ENCODE measurements at regions not wholly inside any gene's neighbourhood (a gene's known extent, or its start where the extent isn't known, plus 50 kb on each side); places are given as distances from the start of the nearest gene placed in this dataset.

DNA sequence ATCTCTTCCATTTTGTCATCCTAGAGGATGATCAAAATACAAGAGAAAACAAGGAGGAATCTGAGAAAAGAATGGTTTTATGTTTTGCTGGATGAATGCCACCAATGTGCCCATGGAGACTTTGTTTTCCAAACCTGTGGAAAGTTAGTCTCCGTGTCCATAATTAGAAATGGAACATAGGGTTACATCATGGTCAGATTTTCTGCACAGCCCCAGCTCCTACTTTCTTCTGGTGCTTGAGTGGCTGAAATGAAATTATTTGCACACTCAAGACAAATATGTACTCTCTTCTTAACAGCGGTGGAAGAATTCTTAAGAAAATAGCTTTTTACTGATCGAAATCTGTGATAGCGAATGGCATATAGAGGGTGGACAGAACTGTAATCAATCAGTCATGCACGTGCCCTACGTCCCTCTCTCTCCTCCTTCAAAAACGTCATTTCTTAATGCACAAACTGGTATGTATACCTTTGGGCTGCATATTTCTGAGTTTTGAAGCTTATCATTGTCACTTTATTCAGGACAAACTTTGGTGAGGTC, 825.2 kb downstream of the AACS start:
- DNase-seq (ENCODE audit: low read depth), result no peak

- no peak for DNase-seq (ENCODE audit: low read depth)
These were observed 825.7 kb downstream of the AACS start for GRCh38 chr12:125890971-125891370.

- no peak for DNase-seq (ENCODE audit: low read depth)
These were observed 827.0 kb downstream of the AACS start for GRCh38 chr12:125892276-125892675.

DNA sequence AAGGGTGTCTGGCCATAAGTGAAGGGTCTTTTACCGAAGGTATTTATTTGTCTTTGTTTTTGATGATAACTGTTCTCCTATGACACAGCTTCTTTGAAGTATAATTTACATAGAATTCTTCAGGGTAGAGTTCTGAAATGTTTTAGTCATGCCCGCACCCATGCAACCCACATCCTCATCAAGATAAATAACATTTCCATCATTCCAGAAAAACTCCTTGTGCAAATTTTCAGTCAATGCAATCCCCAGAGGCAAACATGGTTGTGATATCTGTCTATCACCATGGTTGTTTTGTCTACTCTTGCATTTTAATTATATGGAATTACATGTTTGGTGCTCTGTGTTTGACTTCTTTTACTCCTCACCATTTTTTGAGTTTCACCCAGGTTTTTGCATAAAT, 837.8 kb downstream of the AACS start:
- DNase-seq (ENCODE audit: low read depth), result no peak

DNA sequence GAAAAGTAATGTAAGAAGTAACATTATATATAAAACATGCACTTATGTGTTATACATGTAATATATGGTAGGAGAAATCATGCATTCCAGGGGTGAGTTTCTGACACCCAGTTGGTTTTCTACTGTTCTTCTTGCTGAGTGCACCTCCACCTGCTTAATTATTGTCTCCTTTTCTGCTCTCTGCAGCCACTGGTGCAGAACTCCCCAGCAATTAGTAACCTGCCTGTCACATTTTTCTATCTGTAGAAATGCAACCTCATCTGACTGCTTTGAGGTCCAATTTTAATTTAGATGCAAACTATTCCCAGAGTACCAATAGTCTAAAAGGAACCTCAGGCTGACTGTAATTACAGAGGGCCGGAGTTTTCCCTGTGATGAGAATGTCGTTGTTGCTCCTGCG, 842.1 kb downstream of the AACS start:
- DNase-seq (ENCODE audit: low read depth), result no peak

DNA sequence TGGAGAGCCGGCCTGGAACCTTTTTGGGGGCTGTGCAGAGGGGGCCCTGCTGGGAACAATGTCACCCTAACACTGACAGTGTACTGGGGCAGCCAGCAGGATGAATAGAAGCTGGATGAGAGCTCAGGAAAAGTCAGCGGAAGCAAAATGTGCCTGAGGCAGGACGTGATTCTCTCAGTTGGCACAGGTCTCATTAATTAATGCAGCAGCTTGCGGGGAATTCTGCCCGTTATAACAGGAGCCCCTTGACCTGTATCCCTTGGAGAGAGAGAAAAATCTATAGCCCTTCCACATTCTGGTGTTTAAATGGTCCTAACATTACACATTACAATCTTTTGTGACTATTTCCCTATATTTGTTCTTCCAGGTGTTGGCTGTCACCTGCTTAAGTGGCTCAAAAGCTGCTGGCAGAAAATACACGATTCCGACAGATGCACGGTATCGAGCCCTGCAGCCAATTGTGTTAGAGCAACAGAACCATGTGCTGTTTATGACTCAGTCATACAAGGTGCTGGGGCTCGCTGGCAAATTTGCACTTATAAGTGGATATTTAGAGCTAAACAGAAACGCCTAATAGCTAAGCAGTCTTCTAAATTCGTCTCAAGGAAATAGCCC, 854.7 kb downstream of the AACS start:
- DNase-seq (ENCODE audit: low read depth), result no peak

DNA sequence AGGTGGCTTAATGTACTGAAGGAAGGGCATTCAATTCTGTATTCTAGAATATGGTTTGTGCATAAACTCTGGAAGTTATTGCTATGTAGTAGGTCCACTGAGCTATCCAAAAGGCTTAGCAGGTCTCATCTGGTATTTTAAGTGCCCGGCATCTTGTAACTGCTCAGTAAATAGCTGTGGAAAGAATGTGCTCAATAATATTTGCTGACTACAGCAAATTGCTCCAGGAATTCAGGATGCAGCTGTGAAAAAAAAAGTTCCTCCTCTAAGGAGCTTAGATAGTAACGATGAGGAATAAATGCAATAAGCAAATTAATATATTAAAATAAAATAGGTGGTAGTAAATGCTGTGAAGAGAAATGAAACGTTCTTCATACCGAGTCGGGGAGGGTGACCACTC, 857.1 kb downstream of the AACS start:
- no peak for DNase-seq (ENCODE audit: low read depth)

DNA sequence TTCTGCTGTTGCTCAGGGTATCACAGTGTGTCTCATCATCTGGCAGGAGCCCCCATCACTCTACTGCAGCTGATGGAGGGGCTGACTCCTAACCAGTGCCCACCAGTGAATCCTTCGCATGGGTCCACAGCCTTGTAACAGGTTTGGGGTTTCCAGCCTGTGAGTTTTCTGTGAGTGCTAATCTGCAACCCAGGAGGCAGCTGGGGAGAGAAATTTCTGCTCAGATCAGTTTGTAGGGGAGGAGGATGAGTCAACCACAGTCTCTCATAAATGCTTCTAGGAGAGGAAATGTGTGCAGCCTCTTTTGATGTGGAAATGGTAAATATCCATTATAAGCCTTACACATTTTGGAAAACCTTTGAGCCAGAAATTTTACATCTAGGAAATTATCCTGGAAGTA, 871.3 kb downstream of the AACS start:
- no peak for DNase-seq (ENCODE audit: low read depth)

DNA sequence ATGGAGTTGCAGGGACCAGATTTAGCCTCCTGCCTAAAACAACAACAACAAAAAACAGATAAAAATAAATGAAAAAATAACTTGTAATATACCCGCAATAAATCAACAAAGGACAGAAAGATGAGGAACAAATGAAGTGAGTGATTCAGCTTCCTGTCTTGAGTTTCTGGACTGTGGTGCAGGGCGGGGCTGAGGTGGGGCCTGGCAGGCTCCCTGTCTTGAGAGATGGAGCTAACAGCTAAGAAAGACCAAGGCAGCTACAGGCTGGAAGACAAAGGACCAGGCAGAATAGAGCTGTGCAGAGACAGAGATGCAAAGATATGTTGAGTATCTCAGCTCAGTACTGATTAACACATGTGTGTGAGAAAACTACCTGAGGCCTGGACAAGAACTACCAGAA, 879.2 kb downstream of the AACS start:
- DNase-seq (ENCODE audit: low read depth), result no peak

DNA sequence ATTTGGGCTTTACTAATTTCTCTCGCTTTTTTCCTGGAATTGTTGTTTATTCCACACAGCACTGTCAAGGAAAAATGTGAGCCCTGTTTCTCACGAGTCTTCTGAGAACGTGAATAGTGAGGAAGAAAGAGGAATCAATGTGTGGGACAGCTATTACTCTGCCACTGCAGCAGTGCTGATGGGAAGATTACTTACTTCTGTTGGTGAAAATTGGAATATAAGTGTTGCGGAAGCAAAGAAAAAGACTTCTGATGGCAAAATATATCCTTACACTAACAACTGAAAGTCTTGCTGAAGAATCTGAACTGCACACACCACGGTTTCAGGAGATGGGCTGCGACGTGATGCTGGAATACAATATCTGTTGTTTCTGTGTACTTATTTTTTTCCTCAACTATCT, 884.2 kb downstream of the AACS start:
- no peak for DNase-seq (ENCODE audit: low read depth)

- no peak for DNase-seq (ENCODE audit: low read depth)
These were observed 889.1 kb downstream of the AACS start for GRCh38 chr12:125954362-125954761.

DNA sequence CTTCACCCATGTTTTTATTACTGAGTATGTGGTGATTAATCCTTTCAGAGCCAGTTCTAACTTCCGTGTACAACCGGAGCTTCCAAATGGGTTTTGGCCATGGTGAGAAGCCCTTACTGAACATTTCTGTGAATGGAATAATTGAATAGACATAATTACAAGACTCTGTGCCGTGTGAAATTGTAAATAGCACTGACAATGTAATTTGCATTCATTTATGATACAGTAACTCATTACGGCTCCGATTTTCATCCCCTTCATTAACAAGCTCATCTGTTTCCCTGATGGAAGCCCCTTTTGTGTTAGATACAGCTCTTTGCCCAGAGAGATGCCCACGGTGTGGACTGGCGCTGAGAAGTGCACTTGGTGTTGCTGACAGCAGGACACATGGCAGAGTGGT, 891.0 kb downstream of the AACS start:
- no peak for DNase-seq (ENCODE audit: low read depth)

DNA sequence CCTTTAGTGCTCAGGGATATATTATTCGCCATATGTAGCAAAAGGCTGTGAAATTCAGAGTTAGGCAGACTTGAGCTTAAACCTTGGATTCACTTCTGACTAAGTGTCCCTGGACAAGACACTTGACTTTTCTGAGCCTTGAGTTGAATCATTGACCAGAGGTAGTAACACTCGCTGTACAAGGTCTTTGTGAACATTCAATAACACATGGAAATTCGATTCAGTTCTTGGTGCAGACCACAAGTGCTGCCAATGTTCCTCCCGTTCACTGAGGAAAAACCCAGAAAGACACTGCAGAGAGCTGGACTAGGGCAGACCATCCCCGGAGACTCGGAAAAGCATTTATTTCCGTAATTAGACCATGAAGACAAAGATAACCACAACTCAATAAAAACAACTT, 901.4 kb downstream of the AACS start:
- DNase-seq (ENCODE audit: low read depth), result no peak

DNA sequence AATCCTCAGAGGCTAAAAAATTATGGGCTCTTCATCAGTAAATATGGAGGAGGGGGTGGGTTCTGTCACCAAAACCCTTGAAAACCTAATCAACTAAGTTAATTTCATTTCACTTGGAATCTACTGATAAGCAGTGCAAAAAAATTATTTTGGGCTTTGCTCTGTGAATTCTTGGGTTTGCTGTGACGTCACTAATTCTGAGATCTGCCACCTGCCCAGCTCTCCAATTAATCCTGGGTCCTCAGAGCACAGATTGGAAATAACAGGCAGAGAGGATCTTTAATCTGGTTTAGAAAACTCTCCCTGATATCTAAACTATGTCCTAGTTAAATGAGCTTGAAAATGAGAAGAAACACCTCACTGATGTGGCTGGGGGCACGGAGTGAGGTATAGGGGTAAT, 903.2 kb downstream of the AACS start:
- no peak for DNase-seq (ENCODE audit: low read depth)

- no peak for DNase-seq (ENCODE audit: low read depth)
These were observed 906.7 kb downstream of the AACS start for GRCh38 chr12:125971981-125972380.

- DNase-seq (ENCODE audit: low read depth), result no peak
These were observed 913.1 kb downstream of the AACS start for GRCh38 chr12:125978286-125978685.

DNA sequence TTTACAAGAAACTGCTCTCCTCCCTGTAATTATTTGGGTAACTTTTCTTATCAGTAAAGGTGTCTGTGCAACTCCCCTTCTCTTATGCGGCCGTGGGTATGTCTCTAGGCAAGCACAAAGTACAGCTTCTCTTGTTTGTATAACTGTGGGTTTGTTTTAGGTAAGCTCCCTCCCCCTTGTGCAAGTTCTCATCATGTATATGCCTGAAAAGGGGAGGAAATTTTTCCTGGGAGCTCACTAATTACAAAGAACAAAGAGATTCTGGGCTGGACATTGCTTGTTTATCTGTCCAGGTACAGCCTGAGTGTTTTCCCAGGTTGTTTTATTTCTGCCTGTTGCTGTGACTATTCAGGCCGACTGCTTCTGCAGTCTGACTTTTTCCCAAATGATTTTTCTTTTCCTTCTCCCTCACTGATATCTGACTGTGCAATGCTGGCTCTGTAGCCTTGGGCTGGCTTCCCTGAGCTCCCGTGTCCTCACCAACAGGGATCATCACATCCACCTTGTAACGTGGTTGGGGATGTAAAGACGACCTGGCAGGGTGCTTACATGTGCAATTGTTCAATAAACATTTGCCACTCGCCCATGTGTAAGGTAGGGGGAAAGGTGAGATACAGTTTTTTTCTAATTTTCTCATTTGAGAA, 916.5 kb downstream of the AACS start:
- DNase-seq (ENCODE audit: low read depth), result no peak

DNA sequence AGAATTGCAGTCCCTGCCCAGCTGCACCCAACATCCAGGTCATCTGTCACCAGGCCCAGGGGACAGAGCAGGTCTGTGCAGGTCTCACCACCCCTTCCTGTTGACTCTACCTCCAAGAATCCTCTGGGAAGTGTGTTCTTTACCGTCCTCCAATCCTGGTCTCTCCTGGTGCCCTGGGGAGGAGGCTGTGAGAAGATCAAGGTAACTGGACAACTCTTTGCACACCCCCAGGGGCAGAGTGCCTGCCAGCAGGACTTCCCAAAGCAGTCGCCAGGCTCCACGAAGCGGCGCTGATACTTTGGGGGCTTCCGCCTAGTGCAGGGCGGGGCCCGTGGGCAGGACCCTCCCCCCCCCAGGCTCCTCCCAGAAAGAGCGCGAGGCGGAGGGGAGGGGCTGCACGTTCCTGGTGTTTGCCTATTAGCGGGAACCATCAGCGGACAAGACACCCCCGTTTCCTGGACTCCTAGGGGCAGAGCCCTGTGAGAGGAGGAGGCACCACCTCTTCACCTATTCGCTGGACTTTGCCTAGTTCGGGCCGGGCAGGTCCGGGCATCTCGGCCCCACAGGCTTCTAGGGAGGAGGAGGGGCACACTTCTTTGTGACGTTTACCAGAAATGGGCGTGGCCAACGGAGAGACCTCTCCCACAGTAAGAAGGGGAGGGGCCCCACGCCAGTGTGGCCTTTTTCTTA, 918.0 kb downstream of the AACS start:
- DNase-seq (ENCODE audit: low read depth), result no peak

DNA sequence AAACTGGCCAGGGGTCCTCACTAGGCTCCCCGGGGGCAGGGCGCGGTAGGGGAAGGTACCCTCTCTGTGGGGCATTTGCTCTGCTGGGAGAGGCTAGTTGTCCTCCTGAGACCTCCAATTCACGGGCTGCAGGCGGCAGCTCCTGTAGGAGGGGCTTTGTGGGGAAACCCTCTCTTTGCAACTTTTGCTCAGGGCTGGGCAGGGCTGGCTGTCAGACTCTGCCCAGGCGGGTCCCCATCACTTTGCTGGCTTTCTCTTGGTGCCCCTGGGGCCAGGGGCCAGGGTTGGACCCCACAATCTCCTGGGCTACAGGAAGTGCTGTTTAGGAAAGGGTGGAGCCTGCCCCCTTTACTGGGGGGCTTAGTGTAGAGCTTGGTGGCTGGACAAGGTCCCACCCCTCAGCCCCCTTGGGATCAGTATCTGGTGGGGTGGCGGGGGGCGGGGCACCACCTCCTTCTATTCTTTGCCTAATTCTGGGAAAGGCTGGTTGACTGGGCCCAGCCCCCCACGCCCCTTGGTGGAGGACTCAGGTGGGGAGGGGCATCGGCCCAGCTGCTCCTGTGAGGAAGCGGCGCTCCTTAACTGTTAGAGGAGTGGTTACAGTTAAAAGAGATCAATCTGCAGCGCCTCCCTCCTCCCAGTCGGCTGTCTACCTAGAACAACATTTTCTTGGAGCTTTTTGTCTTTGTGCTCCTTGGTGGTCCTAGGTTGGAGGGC, 918.7 kb downstream of the AACS start:
- no peak for DNase-seq (ENCODE audit: low read depth)

DNA sequence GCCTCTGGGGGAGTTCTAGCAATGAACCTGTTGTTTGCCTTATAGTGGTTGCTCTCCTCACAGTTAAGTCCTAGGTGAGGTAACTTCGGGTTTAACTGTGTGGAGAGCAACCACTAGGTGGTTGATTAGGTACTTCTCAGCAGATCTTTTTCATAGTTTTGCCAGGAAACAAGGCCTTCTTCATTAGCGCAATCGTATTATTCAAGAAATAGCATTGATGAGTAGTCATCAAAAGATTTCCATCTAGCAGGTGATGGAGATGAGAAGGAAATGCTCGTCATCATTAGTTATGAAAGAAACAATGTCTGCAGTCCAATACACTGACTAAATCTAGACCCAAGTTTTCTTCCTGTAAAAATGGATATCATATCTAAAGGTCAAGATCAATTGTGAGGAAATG, 923.3 kb downstream of the AACS start:
- no peak for DNase-seq (ENCODE audit: low read depth)

DNA sequence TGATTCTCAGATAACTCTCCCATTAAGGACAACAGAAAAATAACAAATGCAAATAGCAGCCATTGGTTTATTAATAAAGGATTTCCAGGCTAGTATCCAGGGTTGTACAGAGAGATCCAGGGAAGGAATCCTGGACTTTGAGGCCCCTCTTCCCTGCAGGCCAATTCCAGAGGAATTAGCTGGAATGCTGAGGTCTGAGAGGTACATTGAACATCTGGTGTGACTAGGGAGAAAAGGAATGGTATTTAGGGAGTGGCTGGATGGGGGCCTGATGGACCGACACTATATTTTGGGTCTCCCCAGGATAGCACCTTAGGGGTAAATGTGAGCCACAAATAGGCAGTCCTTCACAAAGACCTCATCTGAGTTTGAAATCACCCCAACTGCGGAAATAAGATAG, 924.5 kb downstream of the AACS start:
- no peak for DNase-seq (ENCODE audit: low read depth)

- DNase-seq (ENCODE audit: low read depth), result no peak
These were observed 931.2 kb downstream of the AACS start for GRCh38 chr12:125996443-125996842.

GRCh38 chr12:125999628-126000027, 934.4 kb downstream of the AACS start:
- DNase-seq (ENCODE audit: low read depth), result no peak

Measured in stromal cell of bone marrow (primary cell).